GM12864 (cell line): ENCODE measurements at regions not wholly inside any gene's neighbourhood (a gene's known extent, or its start where the extent isn't known, plus 50 kb on each side); places are given as distances from the start of the nearest gene placed in this dataset.
"Not testable (repeated sequence)": the region's sequence is repeated elsewhere in the genome, so short reads cannot be mapped to it uniquely, and the experiment has no call there.

Experiments used
- DNase-seq: peaks from one replicate; pipeline ENCODE4 v3.0.0-alpha.2; 2011; ENCODE audit warnings: low read depth
- H3K4me3 ChIP-seq: 2 replicates; pipeline ENCODE4 v1.5.1; 2011; ENCODE audit warnings: mild to moderate bottlenecking, low read depth, low read length, control low read depth
- TF ChIP-seq, protein P1 (sequence below): IDR thresholded peaks from 2 replicates; pipeline ENCODE4 v1.5.1; 2011; ENCODE audit warnings: low read depth, mild to moderate bottlenecking, moderate library complexity, low read length, control low read depth, inconsistent platforms; ENCODE audit errors: missing control alignments

DNA sequence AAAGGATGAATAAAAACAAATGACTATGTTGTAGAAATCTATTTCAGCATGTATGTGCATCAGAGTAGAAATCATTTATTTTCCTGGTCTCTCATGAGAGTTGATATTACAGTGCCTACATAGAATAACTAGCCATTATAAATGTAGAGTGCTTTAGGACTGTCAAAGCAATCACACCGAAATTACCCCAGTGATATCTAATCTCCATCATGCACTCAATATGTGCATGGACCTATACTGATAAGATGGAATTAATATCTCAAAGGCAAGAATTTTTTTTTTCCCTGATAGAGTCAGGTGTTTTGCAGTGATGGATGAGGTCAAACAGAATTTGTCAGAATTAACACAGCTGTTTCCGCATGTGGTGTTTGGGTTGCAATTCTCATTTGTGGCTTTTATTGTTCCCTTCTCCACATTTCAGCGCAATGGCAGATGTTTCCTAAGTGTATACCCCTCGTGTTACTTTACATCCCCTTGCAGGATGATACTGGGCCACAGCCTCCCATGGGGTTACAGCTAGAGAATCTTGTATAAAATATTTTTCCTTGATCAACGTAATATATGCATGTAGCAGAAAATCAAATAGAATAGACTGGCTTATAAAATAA lies 298.8 kb downstream of the RASEF start:
- DNase-seq: no peak
- no peak overlapping the region for H3K4me3 ChIP-seq
- TF ChIP-seq, protein P1, sequence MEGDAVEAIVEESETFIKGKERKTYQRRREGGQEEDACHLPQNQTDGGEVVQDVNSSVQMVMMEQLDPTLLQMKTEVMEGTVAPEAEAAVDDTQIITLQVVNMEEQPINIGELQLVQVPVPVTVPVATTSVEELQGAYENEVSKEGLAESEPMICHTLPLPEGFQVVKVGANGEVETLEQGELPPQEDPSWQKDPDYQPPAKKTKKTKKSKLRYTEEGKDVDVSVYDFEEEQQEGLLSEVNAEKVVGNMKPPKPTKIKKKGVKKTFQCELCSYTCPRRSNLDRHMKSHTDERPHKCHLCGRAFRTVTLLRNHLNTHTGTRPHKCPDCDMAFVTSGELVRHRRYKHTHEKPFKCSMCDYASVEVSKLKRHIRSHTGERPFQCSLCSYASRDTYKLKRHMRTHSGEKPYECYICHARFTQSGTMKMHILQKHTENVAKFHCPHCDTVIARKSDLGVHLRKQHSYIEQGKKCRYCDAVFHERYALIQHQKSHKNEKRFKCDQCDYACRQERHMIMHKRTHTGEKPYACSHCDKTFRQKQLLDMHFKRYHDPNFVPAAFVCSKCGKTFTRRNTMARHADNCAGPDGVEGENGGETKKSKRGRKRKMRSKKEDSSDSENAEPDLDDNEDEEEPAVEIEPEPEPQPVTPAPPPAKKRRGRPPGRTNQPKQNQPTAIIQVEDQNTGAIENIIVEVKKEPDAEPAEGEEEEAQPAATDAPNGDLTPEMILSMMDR: no peak

DNA sequence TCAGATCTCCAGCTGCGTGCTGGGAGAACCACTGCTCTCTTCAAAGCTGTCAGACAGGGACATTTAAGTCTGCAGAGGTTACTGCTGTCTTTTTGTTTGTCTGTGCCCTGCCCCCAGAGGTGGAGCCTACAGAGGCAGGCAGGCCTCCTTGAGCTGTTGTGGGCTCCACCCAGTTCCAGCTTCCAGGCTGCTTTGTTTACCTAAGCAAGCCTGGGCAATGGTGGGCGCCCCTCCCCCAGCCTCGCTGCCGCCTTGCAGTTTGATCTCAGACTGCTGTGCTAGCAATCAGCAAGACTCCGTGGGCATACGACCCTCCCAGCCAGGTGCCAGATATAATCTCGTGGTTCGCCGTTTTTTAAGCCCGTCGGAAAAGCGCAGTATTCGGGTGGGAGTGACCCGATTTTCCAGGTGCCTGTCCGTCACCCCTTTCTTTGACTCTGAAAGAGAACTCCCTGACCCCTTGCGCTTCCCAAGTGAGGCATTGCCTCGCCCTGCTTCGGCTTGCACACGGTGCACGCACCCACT lies 288.2 kb downstream of the RASEF start:
- H3K4me3 ChIP-seq, DNase-seq: not testable (repeated sequence)

DNA sequence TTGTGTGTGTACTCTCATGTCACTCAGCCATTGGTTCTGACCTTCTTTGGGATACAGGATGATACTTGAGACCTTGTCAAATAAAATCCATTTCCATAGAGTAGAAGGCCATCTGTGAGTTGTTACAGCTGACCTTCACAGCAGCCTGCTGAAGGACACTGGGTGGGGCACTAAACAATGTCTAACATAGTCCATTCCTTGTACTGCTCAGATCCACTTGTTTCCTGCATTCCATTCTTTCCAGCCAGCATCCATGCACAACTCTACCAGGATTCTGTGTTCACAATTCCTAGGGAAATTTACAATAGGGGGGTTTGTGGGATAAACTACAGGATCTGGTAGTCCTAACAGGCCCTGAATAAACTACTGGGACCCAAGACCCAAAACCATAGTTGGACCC lies 286.4 kb downstream of the RASEF start:
- DNase-seq: no peak
- TF ChIP-seq, protein P1: no peak
- no peak overlapping the region for H3K4me3 ChIP-seq

- TF ChIP-seq, protein P1: no peak
- no peak overlapping the region for H3K4me3 ChIP-seq
- DNase-seq: no peak
These were observed 285.6 kb downstream of the RASEF start for GRCh38 chr9:82777366-82777765.

DNA sequence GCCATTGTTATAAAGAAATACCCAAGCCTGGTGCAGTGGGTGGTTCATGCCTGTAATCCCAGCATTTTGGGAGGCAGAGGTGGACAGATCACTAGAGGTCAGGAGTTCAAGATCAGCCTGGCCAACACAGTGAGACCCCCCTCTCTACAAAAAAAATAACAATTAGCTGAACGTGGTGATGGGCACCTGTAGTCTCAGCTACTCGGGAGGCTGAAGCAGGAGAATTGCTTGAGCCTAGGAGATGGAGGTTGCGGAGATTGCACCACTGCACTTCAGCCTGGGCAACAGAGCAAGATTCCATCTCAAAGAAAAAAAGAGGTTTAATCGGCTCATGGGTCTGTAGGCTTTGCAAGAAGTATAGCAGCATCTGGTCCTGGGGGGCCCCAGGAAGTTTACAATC lies 284.0 kb downstream of the RASEF start:
- not testable (repeated sequence) for DNase-seq, H3K4me3 ChIP-seq

DNA sequence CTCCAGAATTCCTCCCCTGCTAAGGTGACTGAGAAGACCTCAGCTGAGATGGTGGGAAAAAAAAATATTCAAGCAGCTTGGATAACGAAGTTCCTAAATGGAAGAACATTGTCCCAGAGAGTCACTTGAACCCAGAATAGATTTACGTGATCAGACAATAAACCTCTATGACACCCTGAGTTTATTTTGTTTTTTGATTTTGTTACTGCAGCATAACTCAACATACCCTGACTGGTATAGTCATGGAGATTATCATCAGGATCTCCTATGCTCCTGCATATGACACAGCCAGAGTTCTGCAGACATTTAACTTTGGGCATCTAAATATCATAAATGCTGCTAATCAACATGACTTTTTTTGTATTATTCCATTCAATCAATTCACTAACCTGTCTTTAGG lies 282.9 kb downstream of the RASEF start:
- no peak overlapping the region for H3K4me3 ChIP-seq
- TF ChIP-seq, protein P1: no peak
- DNase-seq: no peak

GRCh38 chr9:82781921-82782392 lies 281.0 kb downstream of the RASEF start:
- no peak for DNase-seq
- H3K4me3 ChIP-seq: no peak overlapping the region
- TF ChIP-seq, protein P1: no peak

GRCh38 chr9:82783045-82783444 lies 279.9 kb downstream of the RASEF start:
- TF ChIP-seq, protein P1: no peak
- no peak overlapping the region for H3K4me3 ChIP-seq
- DNase-seq: no peak
